ENCODE measurements at regions not wholly inside any gene's neighbourhood (a gene's known extent, or its start where the extent isn't known, plus 50 kb on each side); places are given as distances from the start of the nearest gene placed in this dataset.

DNA sequence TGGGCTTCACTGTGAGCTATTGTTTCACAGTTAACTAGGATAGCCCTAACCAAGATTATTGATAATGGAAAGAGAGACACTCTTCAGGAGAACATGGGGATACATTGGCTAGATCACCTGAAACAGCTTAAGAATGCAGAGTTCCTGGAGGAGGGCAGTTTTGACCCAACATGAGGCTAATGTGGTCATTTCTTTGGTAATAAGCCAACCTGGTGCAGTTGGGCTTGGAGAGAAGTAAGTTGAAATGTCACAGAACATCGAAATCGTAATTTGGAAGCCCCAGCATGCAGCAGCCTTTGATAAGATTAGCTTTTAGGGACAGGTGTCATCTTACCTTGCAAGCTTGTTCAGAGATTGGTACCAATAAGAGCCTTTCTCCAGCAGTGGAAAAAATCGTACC, 556.6 kb upstream of the GOT2 start:
- TF ChIP-seq, protein P1, sequence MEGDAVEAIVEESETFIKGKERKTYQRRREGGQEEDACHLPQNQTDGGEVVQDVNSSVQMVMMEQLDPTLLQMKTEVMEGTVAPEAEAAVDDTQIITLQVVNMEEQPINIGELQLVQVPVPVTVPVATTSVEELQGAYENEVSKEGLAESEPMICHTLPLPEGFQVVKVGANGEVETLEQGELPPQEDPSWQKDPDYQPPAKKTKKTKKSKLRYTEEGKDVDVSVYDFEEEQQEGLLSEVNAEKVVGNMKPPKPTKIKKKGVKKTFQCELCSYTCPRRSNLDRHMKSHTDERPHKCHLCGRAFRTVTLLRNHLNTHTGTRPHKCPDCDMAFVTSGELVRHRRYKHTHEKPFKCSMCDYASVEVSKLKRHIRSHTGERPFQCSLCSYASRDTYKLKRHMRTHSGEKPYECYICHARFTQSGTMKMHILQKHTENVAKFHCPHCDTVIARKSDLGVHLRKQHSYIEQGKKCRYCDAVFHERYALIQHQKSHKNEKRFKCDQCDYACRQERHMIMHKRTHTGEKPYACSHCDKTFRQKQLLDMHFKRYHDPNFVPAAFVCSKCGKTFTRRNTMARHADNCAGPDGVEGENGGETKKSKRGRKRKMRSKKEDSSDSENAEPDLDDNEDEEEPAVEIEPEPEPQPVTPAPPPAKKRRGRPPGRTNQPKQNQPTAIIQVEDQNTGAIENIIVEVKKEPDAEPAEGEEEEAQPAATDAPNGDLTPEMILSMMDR (conservative IDR thresholded peaks at IDR 0.05) = no peak
- no peak for TF ChIP-seq EZH2 (IDR thresholded peaks at IDR 0.05; ENCODE audit: low read depth)

Measured in PC-9 (cell line).